ENCODE measurements at regions not wholly inside any gene's neighbourhood (a gene's known extent, or its start where the extent isn't known, plus 50 kb on each side); places are given as distances from the start of the nearest gene placed in this dataset.

GRCh38 chr22:27004434-27004833, 347.0 kb downstream of the MIAT start:
- TF ChIP-seq CTCF (IDR thresholded peaks at IDR 0.05; ENCODE audit: insufficient read depth, low read length, poor library complexity, severe bottlenecking) = no peak
- no peak for DNase-seq (ENCODE audit: low read depth)
- Histone ChIP-seq H3K4me3 (ENCODE audit: low read depth, low read length) (no peak overlapping the region), H3K36me3 (ENCODE audit: control insufficient read depth, insufficient read depth, low read length) (no peaks in the 10 kb centered on the region), H3K27me3 (ENCODE audit: control insufficient read depth, insufficient read depth, low read length) (no peaks in the 10 kb centered on the region)

DNA sequence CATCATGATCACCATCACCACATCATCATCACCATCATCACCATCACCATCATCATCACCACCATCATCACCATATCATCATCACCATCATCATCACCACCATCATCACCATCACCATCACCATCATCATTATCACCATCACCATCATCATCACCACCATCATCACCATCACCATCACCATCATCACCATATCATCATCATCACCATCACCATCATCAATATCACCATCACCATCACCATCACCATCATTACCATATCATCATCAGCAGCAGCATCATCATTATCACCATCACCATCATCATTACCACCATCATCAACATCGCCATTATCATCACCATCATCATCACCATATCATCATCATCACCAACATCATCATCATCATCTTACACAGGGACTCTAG, 351.1 kb downstream of the MIAT start:
- no peak for DNase-seq (ENCODE audit: low read depth)
- Histone ChIP-seq H3K4me3 (ENCODE audit: low read depth, low read length) (no peak overlapping the region), H3K36me3 (ENCODE audit: control insufficient read depth, insufficient read depth, low read length) (no peaks in the 10 kb centered on the region), H3K27me3 (ENCODE audit: control insufficient read depth, insufficient read depth, low read length) (no peaks in the 10 kb centered on the region)
- TF ChIP-seq CTCF (IDR thresholded peaks at IDR 0.05; ENCODE audit: insufficient read depth, low read length, poor library complexity, severe bottlenecking) = no peak

GRCh38 chr22:27011133-27011532, 353.7 kb downstream of the MIAT start:
- no peak for TF ChIP-seq CTCF (IDR thresholded peaks at IDR 0.05; ENCODE audit: insufficient read depth, low read length, poor library complexity, severe bottlenecking)
- Histone ChIP-seq H3K36me3 (ENCODE audit: control insufficient read depth, insufficient read depth, low read length) (no peaks in the 10 kb centered on the region), H3K27me3 (ENCODE audit: control insufficient read depth, insufficient read depth, low read length) (no peaks in the 10 kb centered on the region), H3K4me3 (ENCODE audit: low read depth, low read length) (no peak overlapping the region)
- DNase-seq (ENCODE audit: low read depth) = no peak

GRCh38 chr22:27011717-27012116, 354.3 kb downstream of the MIAT start:
- DNase-seq (ENCODE audit: low read depth) = no peak
- no peaks in the 10 kb centered on the region for H3K27me3 ChIP-seq (ENCODE audit: control insufficient read depth, insufficient read depth, low read length)
- no peak for TF ChIP-seq CTCF (IDR thresholded peaks at IDR 0.05; ENCODE audit: insufficient read depth, low read length, poor library complexity, severe bottlenecking)
- no peak overlapping the region for H3K4me3 ChIP-seq (ENCODE audit: low read depth, low read length)
- H3K36me3 ChIP-seq (ENCODE audit: control insufficient read depth, insufficient read depth, low read length) = no peaks in the 10 kb centered on the region

GRCh38 chr22:27019827-27020226, 362.4 kb downstream of the MIAT start:
- Histone ChIP-seq H3K4me3 (ENCODE audit: low read depth, low read length) (no peak overlapping the region), H3K27me3 (ENCODE audit: control insufficient read depth, insufficient read depth, low read length) (no peaks in the 10 kb centered on the region), H3K36me3 (ENCODE audit: control insufficient read depth, insufficient read depth, low read length) (no peaks in the 10 kb centered on the region)
- DNase-seq (ENCODE audit: low read depth) = peak; percentile 50
- TF ChIP-seq CTCF (IDR thresholded peaks at IDR 0.05; ENCODE audit: insufficient read depth, low read length, poor library complexity, severe bottlenecking) = no peak

GRCh38 chr22:27022274-27022895, 365.0 kb downstream of the MIAT start:
- H3K4me3 ChIP-seq (ENCODE audit: low read depth, low read length) = no peak overlapping the region
- no peaks in the 10 kb centered on the region for H3K36me3 ChIP-seq (ENCODE audit: control insufficient read depth, insufficient read depth, low read length)
- no peak for TF ChIP-seq CTCF (IDR thresholded peaks at IDR 0.05; ENCODE audit: insufficient read depth, low read length, poor library complexity, severe bottlenecking)
- no peaks in the 10 kb centered on the region for H3K27me3 ChIP-seq (ENCODE audit: control insufficient read depth, insufficient read depth, low read length)
- peak; percentile 18 for DNase-seq (ENCODE audit: low read depth)

All from kidney epithelial cell (primary cell).